Pancreas (tissue), 10 donors: ENCODE measurements at regions not wholly inside any gene's neighbourhood (a gene's known extent, or its start where the extent isn't known, plus 50 kb on each side); places are given as distances from the start of the nearest gene placed in this dataset.

Experiments used
- ATAC-seq, 4 donors: fragments of 200-7000 bp; cut with Tn5 transposase; one replicate each; pipeline versions ENCODE4 v1.8.0 to v1.9.1; 2020; ENCODE audit warnings: mild to moderate bottlenecking in 4 of 4, moderate library complexity in 4 of 4
- DNase-seq, 6 donors: peaks; one replicate each; pipeline ENCODE4 v3.0.0-alpha.2; 2020
- FAIRE-seq: peaks from 2 replicates; lab custom pipeline; 2012; peaks lifted over from hg19 to GRCh38; lab: Jason Lieb, UNC
- H3K27ac ChIP-seq, 4 donors: fragments of 200-600 bp; sonication (generic); 1 replicate in 3 of 4; 2 replicates in 1 of 4; pipeline versions ENCODE4 v1.5.0 to v1.8.0; 2020
- H3K27me3 ChIP-seq, 4 donors: fragments of 200-600 bp; one replicate each; pipeline ENCODE4 v1.8.0; 2021
- H3K36me3 ChIP-seq, 3 donors: fragments of 200-600 bp; sonication (generic) in 1 of 3; one replicate each; pipeline versions ENCODE4 v1.5.0 to v1.8.0; 2020 to 2021
- H3K4me1 ChIP-seq, 3 donors: fragments of 200-600 bp; one replicate each; pipeline ENCODE4 v1.8.0; 2021
- H3K4me3 ChIP-seq, 4 donors: fragments of 200-600 bp; sonication (generic) in 2 of 4; one replicate each; pipeline versions ENCODE4 v1.5.0 to v1.8.0; 2020 to 2021
- H3K9me3 ChIP-seq, 4 donors: fragments of 200-600 bp; one replicate each; pipeline ENCODE4 v1.8.0; 2021
- CTCF ChIP-seq, 4 donors: fragments of 200-600 bp; sonication (generic) in 3 of 4; IDR thresholded peaks; one replicate each; pipeline versions ENCODE4 v1.5.0 to v1.8.0; 2021; ENCODE audit warnings: antibody characterized with exemption in 4 of 4
- WGBS, 2 donors: extraction: QIAGEN DNeasy Blood & Tissue Kit; methylation state at CpG; one replicate each; pipeline ENCODE4 v1.1.7; 2013; 5-methylcytosine and 5-hydroxymethylcytosine counted together
- intact Hi-C, 3 donors: fragments of 100-400 bp; cut with DNase I; formaldehyde crosslinking; loops; one replicate each; pipeline versions ENCODE4 v1.11.1 to v1.14.2; 2022
- donor health status: healthy with polysubstance abuse.
- donor health status: DM: no; HTN: no; CAD: no; lungs with moderate emphysema.
- donor health status: DM: no; HTN: no; CAD: no.
- donor health status: control.
- donor health status: control.
- donor health status: Bipolar disorder and iron deficiency.
- donor health status: DM: yes; HTN: yes; CAD: no.
- donor health status: DM: no; HTN: no; CAD: no.
- donor health status: DM: no; HTN: no; CAD: no.
- donor health status: DM: yes; HTN: yes; CAD: no.

GRCh38 chr1:119227456-119227855 lies 87.0 kb upstream of the WARS2 start:
- intact Hi-C loops: no loop called here
- H3K27me3 ChIP-seq: no peaks in the 10 kb centered on the region
- no peaks in the 10 kb centered on the region for H3K4me1 ChIP-seq
- no peak for FAIRE-seq
- no peaks in the 10 kb centered on the region for H3K9me3 ChIP-seq
- no peak for TF ChIP-seq CTCF (IDR thresholded peaks at IDR 0.05)
- no peak for ATAC-seq
- 84 to 86% methylated on average over 2 of the region's 2 CpGs for WGBS, 2 donors
- no peak overlapping the region for H3K27ac ChIP-seq
- H3K4me3 ChIP-seq: no peak overlapping the region
- no peaks in the 10 kb centered on the region for H3K36me3 ChIP-seq
- DNase-seq: no peak

GRCh38 chr1:119228335-119229080 lies 88.1 kb upstream of the WARS2 start:
- WGBS, 2 donors: 80% methylated on average over 4 of the region's 4 CpGs

GRCh38 chr1:119235120-119235519 lies 94.7 kb upstream of the WARS2 start:
- Histone ChIP-seq H3K4me1 (no peaks in the 10 kb centered on the region), H3K27me3 (no peaks in the 10 kb centered on the region), H3K36me3 (no peaks in the 10 kb centered on the region), H3K4me3 (no peak overlapping the region), H3K9me3 (no peaks in the 10 kb centered on the region), H3K27ac (no peak overlapping the region)
- TF ChIP-seq CTCF (IDR thresholded peaks at IDR 0.05): no peak
- WGBS, 2 donors: 77 to 88% methylated on average over 2 of the region's 2 CpGs
- ATAC-seq (no peak), FAIRE-seq (no peak), DNase-seq (no peak)
- intact Hi-C loops: no loop called here

More at GRCh38 chr1:119228335-119229080, 88.1 kb upstream of the WARS2 start:
- no peaks in the 10 kb centered on the region for H3K27me3 ChIP-seq
- no peaks in the 10 kb centered on the region for H3K36me3 ChIP-seq
- H3K9me3 ChIP-seq: no peaks in the 10 kb centered on the region
- ATAC-seq (no peak), DNase-seq (no peak), FAIRE-seq (no peak)
- no peak overlapping the region for H3K4me3 ChIP-seq
- TF ChIP-seq CTCF (IDR thresholded peaks at IDR 0.05): no peak
- H3K4me1 ChIP-seq: no peaks in the 10 kb centered on the region
- no peak overlapping the region for H3K27ac ChIP-seq
- intact Hi-C loops: no loop called here

GRCh38 chr1:119245881-119246280 lies 105.4 kb upstream of the WARS2 start:
- no peak overlapping the region for H3K27ac ChIP-seq
- H3K4me1 ChIP-seq: no peaks in the 10 kb centered on the region
- no peaks in the 10 kb centered on the region for H3K36me3 ChIP-seq
- H3K4me3 ChIP-seq: no peak overlapping the region
- H3K27me3 ChIP-seq: no peaks in the 10 kb centered on the region
- intact Hi-C loops: no loop called here
- WGBS, 2 donors: 27 to 55% methylated on average over 1 of the region's 1 CpG
- no peak for ATAC-seq
- TF ChIP-seq CTCF (IDR thresholded peaks at IDR 0.05): no peak
- no peaks in the 10 kb centered on the region for H3K9me3 ChIP-seq
- FAIRE-seq: no peak
- no peak for DNase-seq

- Histone ChIP-seq H3K27me3 (no peaks in the 10 kb centered on the region), H3K36me3 (no peaks in the 10 kb centered on the region), H3K4me3 (no peak overlapping the region), H3K9me3 (no peaks in the 10 kb centered on the region), H3K4me1 (no peaks in the 10 kb centered on the region), H3K27ac (no peak overlapping the region)
- TF ChIP-seq CTCF (IDR thresholded peaks at IDR 0.05): no peak
- 89 to 91% methylated on average over 5 of the region's 5 CpGs for WGBS, 2 donors
- intact Hi-C loops: no loop called here
- peak in 1 of 6 donors; percentile 17 for DNase-seq
- no peak for ATAC-seq
- no peak for FAIRE-seq
Measured at GRCh38 chr1:119249283-119249682, 108.8 kb upstream of the WARS2 start.
